G401.6 (cell line): ENCODE measurements at regions not wholly inside any gene's neighbourhood (a gene's known extent, or its start where the extent isn't known, plus 50 kb on each side); places are given as distances from the start of the nearest gene placed in this dataset.
"Not testable (repeated sequence)": the region's sequence is repeated elsewhere in the genome, so short reads cannot be mapped to it uniquely, and the experiment has no call there.

ENCODE experiments used
- FAIRE-seq: peaks from 2 replicates; lab custom pipeline; 2012; peaks lifted over from hg19 to GRCh38; lab: Jason Lieb, UNC

DNA sequence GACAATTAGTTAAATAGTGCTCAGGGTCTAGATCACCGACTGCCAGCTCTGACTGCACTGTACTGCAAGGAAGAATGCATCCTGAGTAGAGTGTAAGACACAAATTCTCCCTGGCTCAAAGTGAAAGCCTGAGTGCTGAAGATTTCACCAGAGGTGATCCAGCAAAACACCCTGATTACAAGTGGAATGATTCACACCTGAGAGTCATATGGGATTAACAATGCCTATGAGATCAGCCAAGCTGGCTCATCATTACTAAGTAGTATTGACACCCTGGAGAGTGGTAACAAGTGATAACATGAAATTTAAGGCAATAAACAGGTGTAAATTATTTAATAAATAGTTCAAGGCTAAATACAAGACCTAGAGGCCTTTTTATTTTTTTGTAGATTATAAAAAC is 403.8 kb upstream of the PRR20A start:
- no peak for FAIRE-seq

DNA sequence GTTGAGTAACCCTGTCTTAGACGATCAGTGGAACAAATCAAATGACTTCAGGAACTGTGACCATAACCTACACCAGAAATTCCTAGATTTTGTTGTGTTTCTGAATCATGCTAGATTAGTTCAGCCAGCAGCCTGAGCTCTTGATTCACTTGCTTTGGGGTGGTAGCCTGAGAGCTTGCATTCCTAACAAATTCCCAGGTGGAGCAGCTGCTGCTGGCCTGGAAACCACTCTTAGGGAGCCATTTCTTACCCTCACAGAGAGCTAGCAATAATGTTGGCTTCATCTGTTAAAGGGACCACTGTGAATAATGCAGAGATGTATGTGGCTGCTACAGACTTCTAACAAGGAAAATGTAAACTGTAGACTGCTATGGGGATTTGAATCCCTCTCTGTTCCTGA is 388.1 kb upstream of the PRR20A start:
- FAIRE-seq = no peak

DNA sequence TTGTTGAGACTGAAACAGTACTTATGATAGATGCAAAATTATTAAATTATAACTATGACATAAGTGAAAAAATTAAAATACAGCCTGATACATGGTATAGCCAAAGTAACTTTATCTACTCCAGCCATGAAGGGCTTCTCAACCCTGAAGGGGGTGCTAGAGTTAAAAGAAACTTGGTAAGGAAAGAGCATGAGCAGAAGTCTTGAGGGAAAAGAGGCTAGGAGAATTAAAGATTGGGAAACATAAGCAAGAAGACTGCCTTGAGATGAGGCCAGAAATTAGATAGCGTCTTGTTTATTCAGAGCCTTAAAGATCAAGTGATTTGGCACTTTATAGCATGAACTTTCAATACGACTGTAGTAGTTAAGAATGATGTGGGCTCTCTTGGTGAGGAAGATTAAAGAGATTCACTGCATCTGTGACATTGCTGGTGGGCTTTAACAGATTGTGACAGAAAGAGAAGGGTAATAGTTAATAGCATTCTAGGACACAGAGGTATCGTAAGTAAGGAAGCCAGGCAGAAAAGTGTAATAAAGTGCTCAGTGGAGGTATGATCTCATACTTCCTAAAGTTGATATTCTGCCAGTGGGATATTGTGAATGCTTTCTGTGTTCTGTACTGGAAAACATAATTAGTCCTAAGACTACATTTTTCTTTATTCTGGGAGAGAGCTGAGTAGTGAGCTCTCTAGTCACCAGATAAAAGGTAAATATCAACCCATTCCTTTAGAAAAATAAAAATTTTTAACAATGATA is 385.4 kb upstream of the PRR20A start:
- no peak for FAIRE-seq

DNA sequence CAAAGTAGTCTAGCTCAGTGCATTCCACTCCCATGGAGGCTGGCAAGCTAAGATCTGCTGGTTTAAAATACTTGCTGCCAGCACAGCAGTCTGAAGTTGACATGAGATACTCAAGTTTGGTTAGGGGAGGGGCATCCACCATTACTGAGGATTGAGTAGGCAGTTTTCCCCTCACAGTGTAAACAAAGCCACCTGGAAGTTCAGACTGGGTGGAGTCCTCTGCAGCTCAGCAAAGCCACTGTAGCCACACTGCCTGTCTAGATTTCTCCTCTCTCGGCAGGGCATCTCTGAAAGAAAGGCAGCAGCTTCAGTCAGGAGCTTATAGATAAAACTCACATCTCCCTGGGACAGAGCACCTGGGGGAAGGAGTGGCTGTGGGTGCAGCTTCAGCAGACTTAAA is 377.4 kb upstream of the PRR20A start:
- FAIRE-seq = not testable (repeated sequence)

DNA sequence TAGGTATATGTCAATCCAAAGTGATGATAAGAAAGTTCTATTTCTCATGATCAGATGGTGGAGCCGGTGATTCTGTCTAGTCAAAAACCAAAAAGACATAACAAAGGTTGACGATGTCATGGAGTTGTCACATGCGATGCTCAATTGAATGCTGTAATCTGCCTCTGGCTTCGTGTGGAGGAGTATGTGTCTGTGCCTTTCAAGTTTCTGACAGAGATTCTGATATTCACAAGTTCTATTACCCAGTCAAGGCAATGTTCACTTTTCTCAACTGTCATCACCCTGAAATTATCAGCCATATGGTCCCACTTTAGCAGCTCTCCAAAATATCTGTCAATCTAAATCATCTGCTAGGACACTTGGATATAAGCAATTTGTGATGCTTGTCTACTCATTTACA is 367.6 kb upstream of the PRR20A start:
- no peak for FAIRE-seq

DNA sequence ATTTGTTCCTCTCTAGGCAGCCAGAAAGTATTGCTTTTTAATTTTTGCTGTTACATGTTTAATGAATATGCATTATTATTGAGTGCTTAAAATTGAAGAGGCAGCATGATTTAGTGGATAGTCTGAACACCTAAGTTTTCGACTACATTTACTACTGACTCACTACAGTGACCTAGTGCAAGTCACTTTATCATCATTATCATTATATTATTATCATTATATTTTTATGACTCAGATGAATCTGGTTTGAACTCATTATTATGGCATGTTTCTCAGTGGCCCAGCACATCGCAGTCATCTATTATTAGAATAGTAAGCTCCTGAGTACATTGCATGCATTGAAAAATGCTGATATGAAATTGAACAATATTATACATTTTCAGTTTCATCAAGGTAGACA is 351.2 kb upstream of the PRR20A start:
- FAIRE-seq = no peak

DNA sequence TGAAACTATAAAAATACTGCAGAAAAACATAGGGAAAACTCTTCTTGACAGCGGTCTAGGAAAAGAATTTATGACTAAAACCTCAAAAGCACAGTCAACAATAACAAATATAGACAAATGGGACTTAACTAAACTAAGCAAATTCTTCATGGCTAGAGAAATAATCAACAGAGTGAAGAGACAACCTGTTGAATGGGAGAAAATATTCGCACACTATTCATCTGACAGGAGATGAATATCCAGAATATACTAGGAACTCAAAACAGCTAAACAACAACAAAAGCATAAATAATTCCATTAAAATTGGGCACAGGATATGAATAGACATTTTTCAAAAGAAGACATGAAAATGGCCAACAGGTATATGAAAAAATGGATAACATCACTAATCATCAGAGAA is 303.6 kb upstream of the PRR20A start:
- FAIRE-seq = no peak

DNA sequence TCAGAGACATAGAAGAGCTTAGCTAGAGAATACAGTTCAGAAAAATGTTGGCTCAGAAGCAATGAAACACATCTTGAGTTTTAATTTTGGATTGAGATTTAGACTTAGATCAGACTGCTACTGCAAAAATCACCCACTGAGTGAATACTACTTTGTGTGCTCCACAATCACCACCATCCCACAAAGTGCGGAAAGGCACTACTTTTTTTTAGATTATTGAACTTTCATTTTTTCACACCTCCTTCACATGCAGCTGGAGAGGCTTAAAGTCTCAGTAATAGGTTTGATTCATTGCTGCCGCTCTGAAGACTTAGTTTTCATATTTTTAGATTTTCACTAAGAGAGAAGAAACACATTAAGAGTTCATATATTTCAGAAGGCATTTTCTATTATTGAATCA is 289.9 kb upstream of the PRR20A start:
- FAIRE-seq = no peak

DNA sequence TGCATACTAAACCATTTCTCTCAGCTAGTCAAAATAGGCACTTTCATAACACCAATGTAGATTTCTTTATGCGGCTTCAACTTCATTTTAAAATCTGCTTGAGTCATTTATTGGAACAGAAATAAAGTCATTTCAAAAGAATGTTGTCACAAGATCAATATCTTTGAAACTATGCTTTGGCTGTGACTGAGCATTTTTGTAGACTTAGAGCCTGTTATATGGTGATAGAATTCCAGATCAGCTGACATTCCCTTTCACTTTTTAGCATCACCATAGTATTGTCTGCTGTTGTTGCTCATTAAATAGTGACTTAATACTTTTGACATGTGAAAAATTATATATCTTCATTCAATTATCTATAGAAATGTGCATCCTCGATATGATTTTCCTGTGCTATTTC is 279.2 kb upstream of the PRR20A start:
- FAIRE-seq = no peak

DNA sequence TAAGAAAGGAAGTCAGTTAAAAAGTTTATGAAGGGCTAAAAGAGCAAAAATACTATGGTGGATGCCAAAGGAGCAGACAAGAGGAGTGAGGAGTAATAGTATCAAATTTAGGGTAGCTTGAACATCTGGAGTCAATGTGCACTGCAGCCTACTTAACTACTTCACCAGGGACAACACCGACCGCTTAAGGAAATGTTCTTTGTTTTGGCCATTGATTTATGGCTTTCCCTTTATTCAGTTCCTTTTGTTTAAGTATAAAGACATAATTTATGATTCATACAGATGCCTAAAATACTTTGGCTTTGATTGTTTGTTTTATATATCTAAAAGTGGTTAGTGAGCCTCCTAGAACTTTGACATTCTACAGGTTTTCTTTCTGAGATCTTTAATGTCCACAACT is 276.3 kb upstream of the PRR20A start:
- FAIRE-seq = no peak

DNA sequence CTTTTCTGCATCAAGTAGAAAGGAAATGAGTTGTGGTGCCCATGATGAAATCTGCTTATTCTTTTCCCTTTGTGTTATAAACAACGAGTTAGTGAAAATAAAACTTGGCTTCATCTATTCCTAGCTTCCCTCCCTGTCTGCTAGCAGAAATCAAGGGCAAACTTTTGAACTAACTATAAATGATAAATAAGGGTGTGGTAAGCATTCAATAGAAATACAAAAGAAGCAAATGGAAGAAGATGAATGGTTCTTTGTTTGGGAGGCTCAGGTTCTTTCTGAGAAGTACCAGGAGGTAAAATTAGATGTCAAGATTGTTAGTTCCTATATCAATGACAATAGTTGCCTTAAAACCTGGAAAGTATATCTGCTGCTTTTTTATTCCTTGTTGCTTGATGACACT is 275.3 kb upstream of the PRR20A start:
- no peak for FAIRE-seq

DNA sequence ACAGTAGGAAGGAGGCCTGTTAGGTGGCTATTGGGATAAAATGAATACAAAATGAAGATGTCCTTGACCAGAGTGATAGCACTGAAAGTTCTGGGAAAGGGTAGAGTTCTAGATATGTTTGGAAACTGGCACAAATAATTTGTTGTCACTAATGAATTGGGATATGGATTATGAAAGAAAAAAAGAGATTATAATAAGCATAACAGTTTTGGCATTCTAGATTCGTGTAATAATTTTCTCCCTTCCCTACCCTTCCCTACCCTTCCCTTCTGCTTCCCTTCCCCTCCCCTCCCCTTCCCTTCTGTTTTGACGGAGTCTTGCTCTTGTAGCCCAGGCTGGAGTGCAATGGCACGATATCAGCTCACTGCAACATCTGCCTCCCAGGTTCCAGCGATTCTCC is 271.0 kb upstream of the PRR20A start:
- no peak for FAIRE-seq

DNA sequence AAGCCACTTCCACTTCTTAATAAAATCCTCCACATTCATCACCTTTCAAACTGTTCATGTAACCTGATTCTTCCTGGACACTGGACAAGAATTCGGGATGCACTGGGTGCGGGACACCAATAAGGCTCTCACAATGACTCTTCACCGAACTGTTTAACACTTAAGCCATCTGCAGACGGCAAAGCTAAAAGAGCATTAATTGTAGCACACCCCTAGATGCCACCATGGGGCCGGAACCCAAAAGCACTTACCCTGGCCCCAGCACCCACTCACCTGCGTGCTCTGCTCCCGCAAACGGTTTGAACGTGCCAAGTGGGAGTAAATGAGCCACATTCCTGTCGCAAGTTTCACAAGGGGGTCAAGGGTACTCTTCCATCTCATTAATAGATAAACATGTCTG is 254.3 kb upstream of the PRR20A start:
- FAIRE-seq = no peak

DNA sequence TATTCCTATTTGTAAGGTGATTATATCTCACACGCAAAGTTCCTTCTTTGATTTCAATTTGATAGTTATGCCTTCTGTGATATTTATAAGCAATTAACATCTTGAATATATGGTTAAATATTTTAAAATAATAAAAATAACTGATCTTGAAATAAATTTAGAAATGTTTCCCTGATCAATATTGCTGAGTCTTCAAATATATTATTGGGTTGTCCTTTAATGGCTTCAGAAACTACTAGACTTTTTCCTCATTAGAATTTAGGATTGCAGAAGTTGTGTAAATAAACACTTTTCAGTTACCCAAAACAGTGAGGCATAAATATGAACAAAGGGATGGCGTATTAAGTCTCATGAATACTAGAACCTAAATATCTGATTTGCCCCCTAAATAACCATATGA is 252.3 kb upstream of the PRR20A start:
- no peak for FAIRE-seq

DNA sequence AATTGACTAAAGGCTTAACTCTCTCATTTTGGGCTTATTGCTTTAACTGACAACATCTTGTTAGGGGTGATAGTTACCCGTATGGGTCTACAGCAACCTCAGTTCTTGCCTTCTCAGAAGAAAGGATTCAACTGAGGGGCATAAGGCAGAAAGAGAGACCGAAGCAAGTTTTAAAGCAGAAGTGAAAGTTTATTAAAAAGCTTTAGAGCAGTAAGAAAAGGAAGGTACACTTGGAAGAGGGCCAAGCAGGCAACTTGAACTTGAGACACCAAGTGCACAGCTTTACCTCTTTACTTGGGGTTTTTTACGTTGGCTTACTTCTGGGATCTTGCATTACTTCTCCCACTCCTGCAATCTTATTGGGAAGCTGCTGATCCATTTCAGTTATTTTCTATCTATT is 246.9 kb upstream of the PRR20A start:
- FAIRE-seq = no peak

DNA sequence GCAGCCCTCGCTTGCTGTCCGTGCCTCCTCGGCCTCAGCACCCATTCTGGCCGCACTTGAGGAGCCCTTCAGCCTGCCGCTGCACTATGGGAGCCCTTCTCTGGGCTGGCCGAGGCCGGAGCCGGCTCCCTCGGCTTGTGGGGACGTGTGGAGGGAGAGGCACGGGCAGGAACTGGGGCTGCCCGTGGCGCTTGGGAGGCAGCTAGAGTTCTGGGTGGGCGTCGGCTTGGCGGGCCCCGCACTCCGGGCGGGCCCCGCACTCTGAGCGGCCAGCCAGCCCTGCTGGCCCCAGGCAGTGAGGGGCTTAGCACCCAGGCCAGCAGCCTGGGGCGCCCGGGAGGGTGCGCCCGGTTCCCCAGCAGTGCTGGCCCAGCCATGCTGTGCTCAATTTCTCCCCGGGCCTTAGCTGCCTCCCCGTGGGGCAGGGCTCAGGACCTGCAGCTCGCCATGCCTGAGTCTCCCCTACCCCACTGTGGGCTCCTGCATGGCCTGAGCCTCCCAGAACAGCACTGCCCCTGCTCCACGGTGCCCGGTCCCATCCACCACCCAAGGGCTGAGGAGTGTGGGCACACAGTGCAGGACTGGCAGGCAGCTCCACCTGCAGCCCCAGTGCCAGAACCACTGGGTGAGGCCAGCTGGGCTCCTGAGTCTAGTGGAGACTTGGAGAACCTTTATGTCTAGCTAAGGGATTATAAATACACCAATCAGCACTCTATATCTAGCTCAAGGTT is 240.0 kb upstream of the PRR20A start:
- no peak for FAIRE-seq

DNA sequence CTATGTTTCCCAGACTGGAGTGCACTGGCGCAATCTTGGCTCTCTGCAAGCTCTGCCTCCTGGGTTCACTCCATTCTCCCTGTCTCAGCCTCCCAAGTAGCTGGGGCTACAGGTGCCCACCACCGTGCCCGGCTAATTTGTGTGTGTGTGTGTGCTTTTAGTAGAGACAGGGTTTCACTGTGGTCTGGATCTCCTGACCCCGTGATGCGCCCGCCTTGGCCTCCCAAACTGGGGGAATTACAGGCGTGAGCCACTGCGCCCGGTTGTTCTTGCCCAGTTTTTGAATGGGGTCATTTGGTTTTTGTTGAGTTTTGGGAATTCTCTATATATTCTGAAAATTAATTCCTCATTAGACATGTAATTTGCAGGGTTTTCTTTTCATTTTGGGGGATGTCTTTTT is 238.4 kb upstream of the PRR20A start:
- no peak for FAIRE-seq

DNA sequence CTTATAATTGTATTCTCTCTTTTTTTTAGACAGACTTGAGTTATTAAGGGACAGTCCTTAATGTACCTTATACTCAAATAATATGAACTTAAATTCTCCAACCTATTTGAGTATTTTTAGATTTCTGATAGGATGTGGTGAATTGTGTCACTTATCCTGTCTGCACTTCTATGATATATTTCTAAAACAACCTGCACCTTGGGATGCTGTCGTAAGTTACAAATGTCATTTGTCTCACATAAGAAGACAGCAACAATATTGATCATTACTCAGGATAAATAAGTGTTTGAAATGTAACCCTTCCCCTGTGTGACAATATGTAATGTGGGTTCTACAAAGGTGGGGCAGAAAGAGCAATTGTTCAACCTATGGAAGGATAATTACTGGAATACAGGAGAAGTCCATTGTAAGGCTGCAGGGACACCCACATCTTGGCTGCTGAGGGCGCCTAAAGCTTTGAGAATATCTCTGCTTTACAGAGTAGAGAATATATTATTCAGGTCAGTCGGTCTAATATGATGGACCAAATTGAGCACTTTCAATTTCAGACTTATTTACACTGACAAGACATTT is 236.9 kb upstream of the PRR20A start:
- FAIRE-seq = no peak

DNA sequence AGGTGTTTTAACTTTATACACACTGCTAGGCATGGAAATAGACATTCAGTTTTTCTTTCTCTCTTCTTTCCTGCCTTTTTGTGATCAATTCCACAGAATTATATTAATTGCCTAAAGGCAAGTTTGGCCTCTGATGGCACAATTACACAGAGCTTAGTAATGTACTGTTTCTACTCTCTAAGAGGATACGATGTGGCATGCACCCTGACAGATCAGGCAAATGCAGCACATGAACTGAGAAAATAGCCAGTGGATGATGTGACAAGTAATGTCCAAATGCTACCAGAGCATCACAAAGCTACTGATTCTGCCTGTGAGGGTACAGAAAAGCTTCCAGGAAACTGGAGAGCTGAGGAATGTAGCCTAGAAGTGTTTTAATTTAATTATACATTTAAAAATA is 233.8 kb upstream of the PRR20A start:
- FAIRE-seq = no peak

DNA sequence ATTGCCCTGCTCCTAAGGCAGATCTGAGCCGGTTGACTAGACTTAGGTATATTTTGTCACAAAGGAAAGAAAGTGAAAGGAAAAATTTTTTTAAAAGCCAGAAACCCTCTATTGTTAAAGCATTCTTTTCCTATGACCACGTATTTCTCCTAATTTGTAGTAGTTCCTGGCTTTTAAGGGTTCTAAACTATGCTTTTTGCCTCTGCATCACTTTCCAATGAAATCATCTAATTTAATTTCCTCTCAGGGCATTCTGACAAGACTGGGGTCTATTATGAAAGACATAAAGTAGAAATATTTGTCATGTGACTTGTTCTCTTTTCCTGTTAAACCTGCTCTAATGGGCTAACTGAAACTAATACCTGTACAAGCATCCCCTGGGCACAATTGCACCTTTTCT is 233.0 kb upstream of the PRR20A start:
- FAIRE-seq = no peak

DNA sequence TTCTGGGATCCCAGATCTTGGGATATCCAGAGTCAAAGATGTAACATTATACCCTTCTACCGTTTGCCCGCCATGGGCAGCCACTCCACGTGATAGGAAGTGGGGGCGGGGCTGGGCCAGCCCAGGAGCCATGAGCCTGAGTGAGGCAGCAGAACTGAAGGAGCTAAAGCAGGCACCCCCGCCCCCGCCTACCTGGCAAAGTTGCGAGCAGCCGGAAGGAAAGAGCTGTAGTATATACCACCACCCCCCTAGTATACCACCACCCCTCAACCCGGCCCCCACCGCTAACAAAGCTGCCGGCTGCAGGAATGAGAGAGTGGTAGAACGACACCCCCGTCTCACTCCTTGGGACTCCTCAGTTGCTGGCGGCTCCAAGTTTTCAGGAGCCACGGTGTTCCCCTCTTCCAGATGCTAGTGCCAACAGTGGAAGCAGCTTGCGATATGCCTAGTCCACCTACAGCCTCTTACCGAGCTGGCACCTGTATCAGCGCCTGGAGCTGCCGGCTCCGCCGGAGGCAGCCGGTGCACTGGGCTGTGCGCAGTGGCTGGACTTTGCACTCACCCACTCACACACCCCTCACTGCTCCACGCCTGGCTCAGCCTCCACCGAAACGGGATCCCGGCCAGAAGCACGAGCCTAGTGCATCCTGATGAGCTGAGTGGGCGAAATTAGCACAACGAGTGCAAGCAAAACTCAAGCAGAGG is 230.7 kb upstream of the PRR20A start:
- FAIRE-seq = no peak

DNA sequence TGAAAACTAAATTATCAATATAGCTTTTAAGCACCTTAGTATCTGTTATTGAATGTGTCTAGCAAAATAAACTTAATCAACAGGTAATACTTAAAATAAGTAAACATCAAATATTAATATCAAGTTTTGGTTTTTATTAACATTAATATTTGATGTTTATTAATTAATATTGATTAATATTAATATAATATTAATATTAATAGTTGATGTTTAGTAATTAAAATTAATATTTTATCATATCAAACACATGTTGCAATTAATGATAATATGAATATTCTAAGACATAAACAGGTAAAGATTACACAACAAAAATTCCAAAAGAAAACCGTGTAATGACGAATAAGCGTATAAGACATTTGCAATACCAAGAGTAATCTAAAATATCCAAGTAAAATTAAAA is 222.8 kb upstream of the PRR20A start:
- peak; percentile 90 for FAIRE-seq

DNA sequence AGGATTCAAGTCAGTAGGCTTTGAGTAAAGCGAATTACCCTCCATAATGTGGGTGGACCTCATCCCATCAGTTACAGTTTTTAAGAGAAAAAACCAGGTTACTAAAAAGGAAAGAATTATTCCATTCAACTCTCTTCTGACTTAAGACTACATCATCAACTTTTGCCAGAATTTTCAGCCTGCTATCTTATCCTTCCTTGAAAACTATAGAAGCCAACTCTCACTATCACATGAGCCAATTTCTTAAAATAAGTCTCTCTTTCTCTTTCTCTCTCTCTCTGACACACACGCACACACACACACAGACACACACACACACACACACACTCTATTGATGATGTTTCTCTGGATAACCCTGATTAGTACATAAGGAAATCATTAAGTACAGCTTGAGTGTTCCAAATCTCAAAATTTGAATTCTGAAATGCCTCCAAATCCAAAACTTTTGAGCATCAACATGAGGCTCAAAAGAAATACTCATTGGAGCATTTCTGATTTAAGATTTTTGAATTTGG is 217.0 kb upstream of the PRR20A start:
- FAIRE-seq = no peak
